ENCODE measurements at regions not wholly inside any gene's neighbourhood (a gene's known extent, or its start where the extent isn't known, plus 50 kb on each side); places are given as distances from the start of the nearest gene placed in this dataset.

DNA sequence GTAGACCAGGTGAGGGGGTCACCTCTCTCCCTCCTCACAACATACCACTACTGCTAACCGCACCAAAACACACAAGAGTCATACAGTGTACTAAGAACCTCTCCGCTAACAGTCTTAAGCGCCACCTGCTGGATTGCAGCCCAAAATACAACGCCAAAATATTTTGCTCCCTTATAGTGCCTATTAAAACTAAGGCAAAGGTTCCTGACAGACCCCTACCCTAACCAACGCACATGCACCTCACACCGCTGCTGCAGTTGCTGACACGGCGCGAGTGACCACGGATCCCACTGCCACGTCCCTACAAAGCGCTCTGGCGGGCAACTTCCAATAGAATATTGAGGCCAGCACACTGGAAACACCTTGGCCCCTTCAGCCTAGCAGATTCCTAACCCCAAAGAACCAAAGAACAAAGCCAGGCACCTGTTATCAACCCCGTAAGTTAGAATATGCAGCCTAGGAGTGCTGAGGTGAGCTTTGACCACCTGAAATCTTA lies 563.6 kb upstream of the SEMA3D start:
- TF ChIP-seq, protein P1, sequence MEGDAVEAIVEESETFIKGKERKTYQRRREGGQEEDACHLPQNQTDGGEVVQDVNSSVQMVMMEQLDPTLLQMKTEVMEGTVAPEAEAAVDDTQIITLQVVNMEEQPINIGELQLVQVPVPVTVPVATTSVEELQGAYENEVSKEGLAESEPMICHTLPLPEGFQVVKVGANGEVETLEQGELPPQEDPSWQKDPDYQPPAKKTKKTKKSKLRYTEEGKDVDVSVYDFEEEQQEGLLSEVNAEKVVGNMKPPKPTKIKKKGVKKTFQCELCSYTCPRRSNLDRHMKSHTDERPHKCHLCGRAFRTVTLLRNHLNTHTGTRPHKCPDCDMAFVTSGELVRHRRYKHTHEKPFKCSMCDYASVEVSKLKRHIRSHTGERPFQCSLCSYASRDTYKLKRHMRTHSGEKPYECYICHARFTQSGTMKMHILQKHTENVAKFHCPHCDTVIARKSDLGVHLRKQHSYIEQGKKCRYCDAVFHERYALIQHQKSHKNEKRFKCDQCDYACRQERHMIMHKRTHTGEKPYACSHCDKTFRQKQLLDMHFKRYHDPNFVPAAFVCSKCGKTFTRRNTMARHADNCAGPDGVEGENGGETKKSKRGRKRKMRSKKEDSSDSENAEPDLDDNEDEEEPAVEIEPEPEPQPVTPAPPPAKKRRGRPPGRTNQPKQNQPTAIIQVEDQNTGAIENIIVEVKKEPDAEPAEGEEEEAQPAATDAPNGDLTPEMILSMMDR (IDR thresholded peaks at IDR 0.05; ENCODE audit: control extremely low read depth in 1 of 3, insufficient read depth in 1 of 3, low read depth in 1 of 3, low read length in 3 of 3) = peak; percentile 11 to 84 (median 73)
- TF ChIP-seq POLR2AphosphoS5 (IDR thresholded peaks at IDR 0.05; ENCODE audit: low read depth, low read length) = no peak
- no peak for TF ChIP-seq SP1 (IDR thresholded peaks at IDR 0.05; ENCODE audit: low read depth, low read length)
- no peak for TF ChIP-seq EZH2 (IDR thresholded peaks at IDR 0.05; ENCODE audit: low read depth, low read length, severe bottlenecking)
- no peak for TF ChIP-seq KDM1A (IDR thresholded peaks at IDR 0.05; ENCODE audit: borderline replicate concordance, low read length)
- no peak for TF ChIP-seq POLR2A (IDR thresholded peaks at IDR 0.05; ENCODE audit: control extremely low read depth in 1 of 2, low read depth in 2 of 2, low read length in 2 of 2)
- TF ChIP-seq ZNF274 (IDR thresholded peaks at IDR 0.05; ENCODE audit: borderline replicate concordance, extremely low read depth, low read length) = no peak
- TF ChIP-seq TCF12 (IDR thresholded peaks at IDR 0.05; ENCODE audit: low read depth, low read length) = no peak
- TF ChIP-seq, protein P2, sequence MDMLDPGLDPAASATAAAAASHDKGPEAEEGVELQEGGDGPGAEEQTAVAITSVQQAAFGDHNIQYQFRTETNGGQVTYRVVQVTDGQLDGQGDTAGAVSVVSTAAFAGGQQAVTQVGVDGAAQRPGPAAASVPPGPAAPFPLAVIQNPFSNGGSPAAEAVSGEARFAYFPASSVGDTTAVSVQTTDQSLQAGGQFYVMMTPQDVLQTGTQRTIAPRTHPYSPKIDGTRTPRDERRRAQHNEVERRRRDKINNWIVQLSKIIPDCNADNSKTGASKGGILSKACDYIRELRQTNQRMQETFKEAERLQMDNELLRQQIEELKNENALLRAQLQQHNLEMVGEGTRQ (IDR thresholded peaks at IDR 0.05; ENCODE audit: low read length) = no peak
- TF ChIP-seq SRF (IDR thresholded peaks at IDR 0.05; ENCODE audit: low read depth, low read length) = no peak
- no peak for TF ChIP-seq RFX5 (IDR thresholded peaks at IDR 0.05; ENCODE audit: borderline replicate concordance, low read depth, low read length)
- TF ChIP-seq GTF2F1 (IDR thresholded peaks at IDR 0.05; ENCODE audit: borderline replicate concordance, low read depth, low read length) = no peak
- TF ChIP-seq, protein P3, sequence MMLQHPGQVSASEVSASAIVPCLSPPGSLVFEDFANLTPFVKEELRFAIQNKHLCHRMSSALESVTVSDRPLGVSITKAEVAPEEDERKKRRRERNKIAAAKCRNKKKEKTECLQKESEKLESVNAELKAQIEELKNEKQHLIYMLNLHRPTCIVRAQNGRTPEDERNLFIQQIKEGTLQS (IDR thresholded peaks at IDR 0.05; ENCODE audit: insufficient read depth, low read depth, low read length) = no peak

Data from H1 (cell line).